Stimulated activated CD4-positive, alpha-beta T cell treated with anti-CD3 and anti-CD28 coated beads, Interleukin-2, amount 100 ng/mL, for 48 hours (primary cell): ENCODE measurements at regions not wholly inside any gene's neighbourhood (a gene's known extent, or its start where the extent isn't known, plus 50 kb on each side); places are given as distances from the start of the nearest gene placed in this dataset.

Source experiments
- DNase-seq, 2 donors: peaks; one replicate each; pipeline ENCODE4 v3.0.0-alpha.2; 2020

DNA sequence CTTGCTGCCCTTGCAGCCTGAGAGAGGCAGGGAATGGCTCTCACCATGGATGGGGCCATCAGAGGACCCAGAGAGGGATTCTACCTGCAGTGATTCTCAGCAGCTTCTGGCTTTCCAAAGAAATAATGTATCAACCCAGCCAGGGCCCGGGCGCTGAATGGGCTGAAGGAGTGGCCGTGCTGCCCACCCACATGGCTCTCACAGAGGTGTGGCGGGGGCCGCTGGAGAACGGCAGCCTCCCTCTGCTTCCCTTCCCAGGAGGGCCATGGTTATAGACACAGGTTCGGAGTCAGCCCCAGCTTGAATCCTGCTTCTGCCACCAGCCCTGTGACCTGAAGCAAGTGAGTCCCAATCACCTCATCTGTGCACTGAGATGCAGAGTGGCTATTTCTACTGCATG lies 82.7 kb downstream of the THAP12 start:
- DNase-seq, result no peak

DNA sequence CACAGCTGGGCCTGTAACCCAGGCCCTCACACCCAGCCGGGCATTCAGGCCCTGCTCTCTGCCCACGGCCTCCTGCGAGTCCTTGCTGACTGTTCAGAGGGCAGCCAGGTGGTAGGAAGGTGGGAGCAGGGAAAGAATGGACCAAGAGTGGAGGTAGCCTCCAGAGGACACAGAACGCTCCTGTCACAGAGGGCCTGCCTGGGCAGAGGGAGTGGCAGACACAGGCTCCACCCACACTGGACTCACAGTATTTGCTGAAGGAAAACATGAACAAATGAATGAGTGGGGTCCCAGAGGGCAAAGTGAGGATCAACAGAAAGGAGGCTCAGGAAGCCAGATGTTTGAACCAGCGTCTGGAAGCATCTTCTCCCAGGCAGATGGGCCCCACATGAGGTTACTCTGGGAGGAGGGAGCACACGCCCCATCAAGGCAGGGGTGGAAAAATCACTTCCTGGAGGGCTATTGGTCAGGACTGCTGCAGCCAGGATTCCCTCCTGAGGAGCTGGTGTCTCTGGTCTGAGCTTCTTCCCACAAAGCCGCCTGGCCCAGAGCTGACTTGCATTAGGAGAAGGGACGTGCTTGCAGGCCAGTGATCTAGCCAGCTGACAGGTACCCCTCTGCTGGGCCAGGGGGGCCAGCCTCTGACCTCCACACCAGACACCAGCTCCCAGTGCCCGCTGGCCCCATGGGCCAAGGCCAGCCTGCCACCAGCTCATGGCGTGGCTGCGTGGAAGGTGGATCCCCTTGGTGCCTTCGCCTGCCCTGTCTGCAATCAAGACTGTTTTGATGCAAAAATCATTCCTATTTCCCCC lies 84.0 kb downstream of the THAP12 start:
- DNase-seq, result no peak

DNA sequence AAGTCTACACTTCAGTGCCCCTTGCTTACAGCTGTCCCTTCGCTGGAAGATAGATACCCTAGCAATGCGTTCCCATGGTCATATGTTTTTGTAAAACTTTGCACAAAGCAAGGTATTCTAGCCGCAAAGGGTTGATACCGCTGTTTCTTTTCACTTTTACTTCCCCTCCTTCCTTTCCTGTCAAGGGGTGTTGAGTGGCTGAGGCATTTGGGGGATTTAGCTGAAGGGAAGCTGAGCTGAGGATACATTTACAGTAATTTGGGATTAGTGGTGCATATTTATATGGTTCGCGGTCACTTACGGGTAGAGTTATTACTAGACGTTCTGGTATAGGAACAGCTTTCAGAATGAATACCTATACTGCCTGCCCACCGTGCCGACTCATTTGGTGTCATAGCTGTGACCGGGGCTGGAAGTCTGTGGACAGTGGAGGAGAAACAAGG lies 86.9 kb upstream of the WNT11 start:
- peak; percentile 22 to 23 for DNase-seq

GRCh38 chr11:76292583-76293188 lies 86.4 kb upstream of the WNT11 start:
- no peak for DNase-seq

- no peak for DNase-seq
These were observed 85.5 kb upstream of the WNT11 start for GRCh38 chr11:76291576-76292526.

GRCh38 chr11:76288166-76288980 lies 82.1 kb upstream of the WNT11 start:
- peak in 1 of 2 donors; percentile 9 for DNase-seq

- DNase-seq, result no peak
These were observed 80.9 kb upstream of the WNT11 start for GRCh38 chr11:76287227-76287626.

DNA sequence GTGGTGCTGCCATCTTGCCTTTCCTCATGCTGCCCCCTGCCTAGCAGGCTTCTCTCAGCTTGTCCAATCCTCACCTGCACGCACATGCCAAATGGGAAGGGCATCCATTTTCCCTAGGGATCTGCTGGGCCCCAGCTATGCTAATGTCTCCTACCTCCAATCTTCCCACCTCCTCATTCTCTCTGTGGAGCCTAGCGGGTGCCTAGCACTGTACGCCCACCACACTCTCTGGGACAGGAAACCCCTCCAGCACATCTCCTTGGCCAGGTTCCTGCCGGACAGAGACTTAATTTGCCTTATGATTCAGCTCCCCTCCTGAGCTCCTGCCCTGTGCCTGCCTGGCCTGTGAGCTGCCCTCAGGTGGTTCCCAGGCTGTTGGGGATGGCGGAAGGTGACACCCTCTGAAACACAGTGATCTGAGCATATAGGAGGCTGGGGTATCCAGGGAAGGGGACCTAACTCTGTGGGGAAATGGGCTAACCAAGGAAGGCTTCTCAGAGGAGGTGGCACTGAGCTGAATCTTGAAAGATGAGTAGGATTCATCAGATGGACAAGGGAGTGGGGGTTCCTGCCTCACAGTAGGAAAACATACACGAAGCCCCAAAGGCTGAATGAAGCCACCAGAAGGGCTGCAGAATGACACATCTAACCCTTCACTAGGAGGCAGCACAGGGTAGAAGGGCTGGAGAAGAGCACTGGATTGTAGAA lies 79.2 kb upstream of the WNT11 start:
- DNase-seq, result no peak

- DNase-seq, result no peak
These were observed 77.9 kb upstream of the WNT11 start for GRCh38 chr11:76284161-76284560.

DNA sequence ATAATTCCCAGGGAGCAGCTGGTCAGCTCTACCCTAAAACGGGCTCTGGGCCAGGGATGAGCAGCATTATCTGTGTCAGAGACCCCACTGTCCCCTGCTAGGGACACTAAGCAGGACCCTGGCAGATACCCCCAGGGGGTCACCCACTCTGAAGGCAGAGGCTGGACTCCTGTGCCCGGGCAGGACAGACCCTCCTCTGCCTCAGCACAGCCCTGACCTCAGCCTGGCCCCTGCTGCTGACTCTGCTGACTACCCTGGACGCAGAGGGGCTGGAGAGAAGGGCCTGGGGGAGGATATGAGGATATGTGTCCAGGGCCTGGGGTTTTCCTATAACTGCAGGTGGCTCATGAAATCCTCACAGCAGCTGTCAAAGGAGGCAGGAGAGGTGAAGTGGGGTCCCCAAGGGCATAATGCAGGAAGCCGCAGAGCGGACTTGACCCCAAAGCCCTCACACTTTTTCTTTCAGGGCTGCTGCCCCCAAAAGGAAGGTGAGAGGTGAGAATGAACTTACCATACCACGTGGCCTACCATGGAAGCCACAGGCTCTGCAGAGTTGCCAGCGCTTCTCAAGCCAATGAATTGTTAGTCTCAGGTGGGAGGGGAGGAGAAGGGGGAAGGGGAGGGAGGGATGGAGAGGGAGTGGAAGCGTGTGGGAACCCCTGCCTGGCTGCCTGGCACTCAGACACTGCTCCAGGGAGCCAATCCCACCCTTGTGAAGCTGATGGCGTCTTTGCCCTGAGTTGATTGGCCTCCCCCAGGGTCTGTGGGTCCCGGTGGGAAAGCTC lies 76.7 kb upstream of the WNT11 start:
- DNase-seq, result no peak

DNA sequence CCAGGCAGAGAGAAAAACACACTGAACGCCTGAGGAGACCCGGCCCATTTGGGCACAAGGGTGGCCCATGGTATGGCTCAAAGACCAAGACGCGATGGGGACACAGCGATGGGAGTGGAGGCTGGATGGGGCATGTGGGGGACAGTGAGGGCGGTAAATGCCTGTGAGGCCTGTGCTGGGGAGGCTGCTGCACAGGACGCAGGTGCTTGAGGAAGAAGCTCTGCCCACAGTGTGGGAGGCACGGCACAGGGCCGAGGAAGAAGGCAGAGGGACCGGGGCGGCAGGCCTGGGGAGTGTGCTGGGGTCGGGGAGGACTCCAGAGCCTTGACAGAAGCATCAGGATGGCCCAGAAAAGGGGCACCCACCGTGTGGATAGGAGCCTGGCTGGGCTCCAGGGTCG lies 75.9 kb upstream of the WNT11 start:
- no peak for DNase-seq

- no peak for DNase-seq
These were observed 75.2 kb upstream of the WNT11 start for GRCh38 chr11:76281558-76281906.

DNA sequence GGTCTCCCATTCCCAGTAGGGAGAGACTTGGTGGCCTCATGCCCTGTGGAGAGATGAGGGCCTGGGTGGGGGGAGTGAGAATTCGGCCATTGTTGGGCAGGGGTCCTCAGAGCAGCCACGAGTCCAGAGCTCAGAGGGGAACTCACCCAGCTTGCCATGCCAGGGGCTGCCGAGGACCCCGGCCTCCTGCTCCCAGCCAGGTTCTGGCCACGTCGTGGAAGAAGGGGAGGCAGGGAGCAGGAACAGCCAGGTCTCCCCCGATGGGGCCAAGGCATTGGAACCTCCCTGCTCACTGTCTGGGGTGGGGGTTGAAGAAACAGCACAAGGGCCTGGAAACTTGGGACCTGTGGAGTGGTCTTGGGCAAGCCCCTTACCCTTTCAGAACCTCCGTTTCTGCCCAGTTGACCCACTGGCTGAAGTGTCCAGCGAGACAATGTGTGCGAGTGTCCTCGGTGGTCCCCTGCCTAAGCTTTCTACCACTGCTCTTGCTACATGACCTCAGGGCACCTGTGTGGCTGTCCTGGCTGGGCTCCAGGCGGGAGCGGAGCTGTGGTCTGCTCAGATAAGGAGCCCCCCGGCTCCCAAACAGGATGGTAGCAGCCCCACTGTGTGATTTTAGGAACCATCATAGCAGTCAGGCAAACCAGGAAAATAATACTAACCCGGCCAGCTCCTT lies 74.7 kb upstream of the WNT11 start:
- DNase-seq, result no peak

- DNase-seq, result no peak
These were observed 74.0 kb upstream of the WNT11 start for GRCh38 chr11:76280151-76280881.

DNA sequence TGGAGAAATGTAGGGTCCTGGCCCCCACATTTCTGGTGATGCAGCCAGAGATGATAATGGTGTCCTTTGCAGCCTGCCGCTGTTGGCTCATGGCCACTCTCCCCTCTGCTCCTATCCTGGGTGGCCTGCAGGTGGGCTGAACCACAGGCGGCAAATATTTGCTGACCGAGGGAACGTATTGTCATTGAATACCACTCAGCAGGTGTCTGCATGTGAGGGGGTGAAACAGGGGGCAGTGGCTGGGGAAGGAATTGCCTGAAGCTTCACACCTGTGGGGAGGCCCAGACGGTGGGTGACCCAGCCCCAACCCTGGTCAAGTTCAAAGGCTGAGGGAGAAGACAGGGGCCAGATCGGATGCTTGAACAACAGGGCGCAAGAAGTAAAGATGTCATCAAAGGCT lies 73.3 kb upstream of the WNT11 start:
- DNase-seq, result no peak

DNA sequence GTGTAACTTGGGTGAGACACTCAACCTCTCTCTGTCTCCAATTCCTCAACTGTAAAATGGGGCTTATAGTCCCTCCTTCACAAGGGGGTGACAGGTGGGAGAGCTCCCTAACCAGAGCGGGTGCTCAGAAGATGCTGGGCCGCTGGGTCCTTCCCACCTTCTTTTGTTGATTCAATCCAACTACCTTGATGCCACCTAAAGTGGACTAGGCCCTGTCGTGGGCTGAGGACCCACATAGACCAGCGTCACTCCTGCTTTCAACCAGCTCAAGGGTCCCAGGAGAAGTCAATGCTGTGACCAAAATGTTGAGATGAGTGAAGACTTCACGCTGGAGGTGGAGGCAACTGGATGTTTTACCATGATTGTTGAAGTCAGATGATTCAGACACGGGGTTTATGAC lies 72.7 kb upstream of the WNT11 start:
- DNase-seq, result no peak

- DNase-seq, result no peak
These were observed 72.2 kb upstream of the WNT11 start for GRCh38 chr11:76278526-76278925.

DNA sequence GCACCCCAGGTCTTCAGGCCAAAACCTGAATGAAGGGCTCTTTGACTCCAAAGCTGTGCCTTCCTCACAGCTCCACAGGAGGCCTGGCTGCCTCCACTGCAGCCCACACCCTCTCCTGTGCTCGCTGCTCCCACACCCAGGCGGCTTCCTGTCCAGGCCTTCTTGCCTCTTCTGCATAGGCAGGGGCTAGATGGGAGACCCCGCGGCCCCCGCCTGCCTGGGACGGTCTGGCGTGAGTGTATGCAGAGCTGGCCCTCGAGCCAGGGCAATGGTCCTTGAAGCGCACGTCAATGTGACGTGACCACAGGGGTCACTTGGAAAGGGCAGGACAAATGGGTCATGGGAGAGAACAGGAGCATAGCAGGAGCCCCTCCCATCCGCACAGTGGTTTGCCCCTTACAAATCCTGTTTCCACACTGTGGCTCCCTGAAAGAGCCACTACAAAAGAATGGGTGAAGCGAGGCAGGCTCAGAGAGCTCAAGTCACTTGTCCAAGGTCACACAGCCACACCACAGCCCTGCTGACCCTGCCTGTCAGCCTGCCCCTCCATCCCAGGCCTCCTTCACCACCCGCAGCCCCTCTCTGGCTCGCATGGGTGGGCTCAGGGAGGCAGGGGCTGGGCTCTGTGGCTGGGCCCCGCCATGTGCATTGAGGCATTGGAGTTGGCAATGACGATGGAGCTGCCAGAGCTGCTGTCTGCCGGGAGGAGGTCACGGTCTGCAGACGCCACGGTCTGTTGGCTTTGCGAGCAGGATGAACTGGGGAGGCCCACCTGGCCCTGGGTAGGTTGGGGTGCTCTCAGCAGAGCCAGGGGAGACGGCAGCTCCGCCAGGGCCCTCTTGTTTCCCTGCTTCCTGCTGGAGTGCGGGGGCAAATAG lies 71.2 kb upstream of the WNT11 start:
- DNase-seq, result no peak

DNA sequence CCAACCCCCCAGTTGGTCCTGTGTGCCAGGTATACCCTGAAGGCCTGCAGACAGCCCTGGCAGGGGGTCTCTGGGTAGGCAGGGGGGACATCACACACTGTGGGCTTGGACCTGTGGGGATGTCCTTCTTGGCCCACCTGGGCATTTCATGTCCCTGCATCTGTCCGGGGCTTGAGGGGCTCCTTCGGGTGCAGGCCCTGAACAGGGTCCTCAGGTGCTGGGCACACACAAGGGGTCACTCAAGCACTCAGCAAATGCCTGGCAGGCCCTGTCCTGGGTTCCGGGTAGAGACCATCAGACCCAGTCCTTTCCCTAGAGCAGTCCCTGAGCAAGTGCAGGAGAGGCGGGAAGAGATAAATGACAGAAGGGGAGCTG lies 70.5 kb upstream of the WNT11 start:
- no peak for DNase-seq
